ENCODE measurements at regions not wholly inside any gene's neighbourhood (a gene's known extent, or its start where the extent isn't known, plus 50 kb on each side); places are given as distances from the start of the nearest gene placed in this dataset.

- H3K36me3 ChIP-seq (ENCODE audit: control insufficient read depth, insufficient read depth, low read length), result no peaks in the 10 kb centered on the region
- DNase-seq, result no peak
- no peak overlapping the region for H3K4me3 ChIP-seq (ENCODE audit: insufficient read depth, low read depth, low read length, poor library complexity, severe bottlenecking)
- H3K27me3 ChIP-seq (replicated peaks; ENCODE audit: control insufficient read depth, insufficient read depth, low read length, poor library complexity, severe bottlenecking), result no peaks in the 10 kb centered on the region
- H3K27ac ChIP-seq (ENCODE audit: insufficient read depth, low read length, poor library complexity, severe bottlenecking), result no peak overlapping the region
- no peaks in the 10 kb centered on the region for H3K9me3 ChIP-seq (ENCODE audit: control insufficient read depth, low read length)
- no peaks in the 10 kb centered on the region for H3K4me1 ChIP-seq (ENCODE audit: control insufficient read depth, insufficient read depth, low read length, poor library complexity, severe bottlenecking)
These were observed 773.0 kb downstream of the MTRR start for GRCh38 chr5:8641786-8642505.

GRCh38 chr5:8644377-8644776, 775.4 kb downstream of the MTRR start:
- no peaks in the 10 kb centered on the region for H3K27me3 ChIP-seq (replicated peaks; ENCODE audit: control insufficient read depth, insufficient read depth, low read length, poor library complexity, severe bottlenecking)
- no peak overlapping the region for H3K27ac ChIP-seq (ENCODE audit: insufficient read depth, low read length, poor library complexity, severe bottlenecking)
- H3K36me3 ChIP-seq (ENCODE audit: control insufficient read depth, insufficient read depth, low read length), result no peaks in the 10 kb centered on the region
- no peak overlapping the region for H3K4me3 ChIP-seq (ENCODE audit: insufficient read depth, low read depth, low read length, poor library complexity, severe bottlenecking)
- H3K9me3 ChIP-seq (ENCODE audit: control insufficient read depth, low read length), result no peaks in the 10 kb centered on the region
- no peak for DNase-seq
- H3K4me1 ChIP-seq (ENCODE audit: control insufficient read depth, insufficient read depth, low read length, poor library complexity, severe bottlenecking), result no peaks in the 10 kb centered on the region

GRCh38 chr5:8647111-8647510, 778.2 kb downstream of the MTRR start:
- Histone ChIP-seq H3K9me3 (ENCODE audit: control insufficient read depth, low read length) (no peaks in the 10 kb centered on the region), H3K27ac (ENCODE audit: insufficient read depth, low read length, poor library complexity, severe bottlenecking) (no peak overlapping the region), H3K27me3 (replicated peaks; ENCODE audit: control insufficient read depth, insufficient read depth, low read length, poor library complexity, severe bottlenecking) (no peaks in the 10 kb centered on the region), H3K4me1 (ENCODE audit: control insufficient read depth, insufficient read depth, low read length, poor library complexity, severe bottlenecking) (no peaks in the 10 kb centered on the region), H3K36me3 (ENCODE audit: control insufficient read depth, insufficient read depth, low read length) (no peaks in the 10 kb centered on the region), H3K4me3 (ENCODE audit: insufficient read depth, low read depth, low read length, poor library complexity, severe bottlenecking) (no peak overlapping the region)
- no peak for DNase-seq

- Histone ChIP-seq H3K4me3 (ENCODE audit: insufficient read depth, low read depth, low read length, poor library complexity, severe bottlenecking) (no peak overlapping the region), H3K4me1 (ENCODE audit: control insufficient read depth, insufficient read depth, low read length, poor library complexity, severe bottlenecking) (no peaks in the 10 kb centered on the region), H3K9me3 (ENCODE audit: control insufficient read depth, low read length) (no peaks in the 10 kb centered on the region), H3K27me3 (replicated peaks; ENCODE audit: control insufficient read depth, insufficient read depth, low read length, poor library complexity, severe bottlenecking) (no peaks in the 10 kb centered on the region), H3K27ac (ENCODE audit: insufficient read depth, low read length, poor library complexity, severe bottlenecking) (no peak overlapping the region), H3K36me3 (ENCODE audit: control insufficient read depth, insufficient read depth, low read length) (no peaks in the 10 kb centered on the region)
- DNase-seq, result no peak
These were observed 781.2 kb downstream of the MTRR start for GRCh38 chr5:8650186-8650585.

GRCh38 chr5:8660133-8660893, 791.4 kb downstream of the MTRR start:
- no peak overlapping the region for H3K4me3 ChIP-seq (ENCODE audit: insufficient read depth, low read depth, low read length, poor library complexity, severe bottlenecking)
- H3K9me3 ChIP-seq (ENCODE audit: control insufficient read depth, low read length), result no peaks in the 10 kb centered on the region
- H3K36me3 ChIP-seq (ENCODE audit: control insufficient read depth, insufficient read depth, low read length), result no peaks in the 10 kb centered on the region
- H3K27ac ChIP-seq (ENCODE audit: insufficient read depth, low read length, poor library complexity, severe bottlenecking), result no peak overlapping the region
- DNase-seq, result no peak
- H3K27me3 ChIP-seq (replicated peaks; ENCODE audit: control insufficient read depth, insufficient read depth, low read length, poor library complexity, severe bottlenecking), result no peaks in the 10 kb centered on the region
- H3K4me1 ChIP-seq (ENCODE audit: control insufficient read depth, insufficient read depth, low read length, poor library complexity, severe bottlenecking), result no peaks in the 10 kb centered on the region

- no peaks in the 10 kb centered on the region for H3K9me3 ChIP-seq (ENCODE audit: control insufficient read depth, low read length)
- no peaks in the 10 kb centered on the region for H3K36me3 ChIP-seq (ENCODE audit: control insufficient read depth, insufficient read depth, low read length)
- no peaks in the 10 kb centered on the region for H3K27me3 ChIP-seq (replicated peaks; ENCODE audit: control insufficient read depth, insufficient read depth, low read length, poor library complexity, severe bottlenecking)
- H3K4me3 ChIP-seq (ENCODE audit: insufficient read depth, low read depth, low read length, poor library complexity, severe bottlenecking), result no peak overlapping the region
- H3K4me1 ChIP-seq (ENCODE audit: control insufficient read depth, insufficient read depth, low read length, poor library complexity, severe bottlenecking), result no peaks in the 10 kb centered on the region
- DNase-seq, result no peak
- no peak overlapping the region for H3K27ac ChIP-seq (ENCODE audit: insufficient read depth, low read length, poor library complexity, severe bottlenecking)
These were observed 794.4 kb downstream of the MTRR start for GRCh38 chr5:8663374-8663773.

- no peaks in the 10 kb centered on the region for H3K36me3 ChIP-seq (ENCODE audit: control insufficient read depth, insufficient read depth, low read length)
- no peak overlapping the region for H3K27ac ChIP-seq (ENCODE audit: insufficient read depth, low read length, poor library complexity, severe bottlenecking)
- no peak for DNase-seq
- no peaks in the 10 kb centered on the region for H3K27me3 ChIP-seq (replicated peaks; ENCODE audit: control insufficient read depth, insufficient read depth, low read length, poor library complexity, severe bottlenecking)
- H3K4me1 ChIP-seq (ENCODE audit: control insufficient read depth, insufficient read depth, low read length, poor library complexity, severe bottlenecking), result no peaks in the 10 kb centered on the region
- no peak overlapping the region for H3K4me3 ChIP-seq (ENCODE audit: insufficient read depth, low read depth, low read length, poor library complexity, severe bottlenecking)
- no peaks in the 10 kb centered on the region for H3K9me3 ChIP-seq (ENCODE audit: control insufficient read depth, low read length)
These were observed 806.2 kb downstream of the MTRR start for GRCh38 chr5:8675182-8675581.

- H3K36me3 ChIP-seq (ENCODE audit: control insufficient read depth, insufficient read depth, low read length), result no peaks in the 10 kb centered on the region
- no peaks in the 10 kb centered on the region for H3K27me3 ChIP-seq (replicated peaks; ENCODE audit: control insufficient read depth, insufficient read depth, low read length, poor library complexity, severe bottlenecking)
- no peak overlapping the region for H3K27ac ChIP-seq (ENCODE audit: insufficient read depth, low read length, poor library complexity, severe bottlenecking)
- no peaks in the 10 kb centered on the region for H3K9me3 ChIP-seq (ENCODE audit: control insufficient read depth, low read length)
- no peaks in the 10 kb centered on the region for H3K4me1 ChIP-seq (ENCODE audit: control insufficient read depth, insufficient read depth, low read length, poor library complexity, severe bottlenecking)
- DNase-seq, result no peak
- H3K4me3 ChIP-seq (ENCODE audit: insufficient read depth, low read depth, low read length, poor library complexity, severe bottlenecking), result no peak overlapping the region
These were observed 807.7 kb downstream of the MTRR start for GRCh38 chr5:8676695-8677094.

- no peaks in the 10 kb centered on the region for H3K27me3 ChIP-seq (replicated peaks; ENCODE audit: control insufficient read depth, insufficient read depth, low read length, poor library complexity, severe bottlenecking)
- no peaks in the 10 kb centered on the region for H3K36me3 ChIP-seq (ENCODE audit: control insufficient read depth, insufficient read depth, low read length)
- H3K9me3 ChIP-seq (ENCODE audit: control insufficient read depth, low read length), result no peaks in the 10 kb centered on the region
- no peak overlapping the region for H3K27ac ChIP-seq (ENCODE audit: insufficient read depth, low read length, poor library complexity, severe bottlenecking)
- H3K4me1 ChIP-seq (ENCODE audit: control insufficient read depth, insufficient read depth, low read length, poor library complexity, severe bottlenecking), result no peaks in the 10 kb centered on the region
- DNase-seq, result no peak
- no peak overlapping the region for H3K4me3 ChIP-seq (ENCODE audit: insufficient read depth, low read depth, low read length, poor library complexity, severe bottlenecking)
These were observed 813.4 kb downstream of the MTRR start for GRCh38 chr5:8682381-8682780.

- Histone ChIP-seq H3K4me3 (ENCODE audit: insufficient read depth, low read depth, low read length, poor library complexity, severe bottlenecking) (no peak overlapping the region), H3K36me3 (ENCODE audit: control insufficient read depth, insufficient read depth, low read length) (no peaks in the 10 kb centered on the region), H3K9me3 (ENCODE audit: control insufficient read depth, low read length) (no peaks in the 10 kb centered on the region), H3K27me3 (replicated peaks; ENCODE audit: control insufficient read depth, insufficient read depth, low read length, poor library complexity, severe bottlenecking) (no peaks in the 10 kb centered on the region), H3K27ac (ENCODE audit: insufficient read depth, low read length, poor library complexity, severe bottlenecking) (no peak overlapping the region), H3K4me1 (ENCODE audit: control insufficient read depth, insufficient read depth, low read length, poor library complexity, severe bottlenecking) (no peaks in the 10 kb centered on the region)
- DNase-seq, result no peak
These were observed 814.5 kb downstream of the MTRR start for GRCh38 chr5:8683496-8683895.

Measured in effector memory CD4-positive, alpha-beta T cell (primary cell).